Esophagus muscularis mucosa (tissue), 3 donors: ENCODE measurements at regions not wholly inside any gene's neighbourhood (a gene's known extent, or its start where the extent isn't known, plus 50 kb on each side); places are given as distances from the start of the nearest gene placed in this dataset.

ENCODE experiments used
- CTCF ChIP-seq, 3 experiments: fragments of 200-600 bp in 2 of 3; fragments of 450-650 bp in 1 of 3; sonication (generic) in 2 of 3; IDR thresholded peaks; one replicate each; pipeline ENCODE4 v1.5.1; 2017 to 2019; ENCODE audit warnings: antibody characterized with exemption in 3 of 3, mild to moderate bottlenecking in 2 of 3, moderate library complexity in 1 of 3
- POLR2A ChIP-seq: fragments of 450-650 bp; IDR thresholded peaks from one replicate; pipeline ENCODE4 v1.6.1; 2017; ENCODE audit warnings: antibody characterized with exemption, moderate library complexity, mild to moderate bottlenecking, low read depth
- POLR2AphosphoS5 ChIP-seq, 2 donors: sonication (generic); formaldehyde crosslinking; IDR thresholded peaks; one replicate each; pipeline ENCODE4 v1.6.1; 2017; ENCODE audit warnings: antibody characterized with exemption in 2 of 2

GRCh38 chr12:28620281-28620680 lies 430.0 kb downstream of the CCDC91 start:
- TF ChIP-seq POLR2A (no peak), CTCF (IDR thresholded peaks at IDR 0.05) (no peak), POLR2AphosphoS5 (IDR thresholded peaks at IDR 0.05) (no peak)
